Fibroblast of skin of left quadriceps (primary cell): ENCODE measurements at regions not wholly inside any gene's neighbourhood (a gene's known extent, or its start where the extent isn't known, plus 50 kb on each side); places are given as distances from the start of the nearest gene placed in this dataset.
A peak's percentile ranks its signal among the peaks of the same experiment; 100 is the strongest.

Experiments
- DNase-seq, 2 experiments: peaks; one replicate each; pipeline ENCODE4 v3.0.0-alpha.2; 2013; ENCODE audit warnings: low read depth in 2 of 2

DNA sequence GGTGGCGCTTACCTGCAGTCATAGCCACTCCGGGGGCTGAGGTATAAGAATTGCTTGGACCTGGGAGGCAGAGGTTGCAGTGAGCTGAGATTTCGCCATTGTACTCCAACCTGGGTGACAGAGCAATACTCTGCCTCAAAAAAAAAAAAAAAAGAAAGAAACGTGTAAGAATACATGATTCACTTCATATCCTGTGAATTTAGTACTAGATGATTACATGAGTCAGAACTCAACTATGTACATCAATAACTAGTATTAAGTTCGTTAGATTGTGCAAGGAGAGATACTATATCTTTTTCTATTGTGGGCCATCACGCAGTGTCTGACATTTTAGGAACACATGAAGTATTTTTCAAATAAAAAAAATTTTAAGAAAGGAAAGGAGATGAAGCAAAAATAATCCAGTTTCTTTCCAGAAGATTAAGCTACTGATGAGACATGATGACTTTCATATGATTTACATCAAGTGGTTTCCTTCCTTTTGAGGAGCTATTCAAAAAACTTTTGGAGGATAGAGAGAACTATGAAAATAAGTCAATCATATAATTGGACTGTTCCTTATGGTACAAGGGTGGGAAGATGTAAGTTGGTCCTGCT lies 64.7 kb upstream of the EXOC1L start:
- DNase-seq, result peak; percentile 44 to 57

DNA sequence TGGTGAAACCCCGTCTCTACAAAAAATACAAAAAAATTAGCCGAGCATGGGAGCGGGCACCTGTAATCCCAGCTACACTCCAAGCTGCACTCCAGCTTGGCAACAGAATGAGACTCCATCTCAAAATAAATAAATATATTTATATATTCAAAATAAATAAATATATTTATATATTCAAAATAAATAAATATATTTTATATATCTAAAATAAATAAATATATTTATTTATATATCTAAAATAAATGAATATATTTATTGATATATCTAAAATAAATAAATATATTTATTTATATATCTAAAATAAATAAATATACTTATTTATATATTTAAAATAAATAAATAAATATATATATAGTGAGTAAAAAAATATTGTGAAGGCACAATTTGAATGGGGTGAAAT lies 63.4 kb upstream of the EXOC1L start:
- DNase-seq, result no peak

DNA sequence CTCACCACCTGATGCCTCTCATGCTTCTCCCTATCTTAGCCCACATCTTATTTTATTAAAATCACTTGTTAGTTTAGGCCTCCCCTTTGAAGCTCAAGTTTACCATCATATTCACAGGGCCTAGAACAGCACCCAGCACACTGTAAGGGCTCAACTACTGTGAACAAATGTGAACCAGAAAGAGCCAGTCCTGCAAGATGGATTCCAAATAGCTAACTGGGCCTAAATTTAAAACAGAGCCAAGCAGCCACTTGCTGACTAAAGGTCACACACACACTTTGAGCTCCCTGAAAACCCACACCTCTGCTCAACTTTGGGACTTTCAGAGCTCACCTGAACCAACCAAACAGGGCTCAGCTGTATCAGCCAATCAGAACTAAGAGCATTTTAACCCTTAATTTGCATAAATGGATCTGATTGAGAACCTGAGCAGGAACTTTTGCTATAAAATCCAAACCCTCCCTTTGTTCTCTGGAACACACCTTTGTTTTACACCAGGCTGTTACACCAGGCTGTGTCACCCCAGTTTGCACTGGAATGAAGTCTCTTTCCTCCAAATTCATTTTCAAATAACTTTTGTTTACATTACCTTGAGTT lies 62.1 kb upstream of the EXOC1L start:
- no peak for DNase-seq

DNA sequence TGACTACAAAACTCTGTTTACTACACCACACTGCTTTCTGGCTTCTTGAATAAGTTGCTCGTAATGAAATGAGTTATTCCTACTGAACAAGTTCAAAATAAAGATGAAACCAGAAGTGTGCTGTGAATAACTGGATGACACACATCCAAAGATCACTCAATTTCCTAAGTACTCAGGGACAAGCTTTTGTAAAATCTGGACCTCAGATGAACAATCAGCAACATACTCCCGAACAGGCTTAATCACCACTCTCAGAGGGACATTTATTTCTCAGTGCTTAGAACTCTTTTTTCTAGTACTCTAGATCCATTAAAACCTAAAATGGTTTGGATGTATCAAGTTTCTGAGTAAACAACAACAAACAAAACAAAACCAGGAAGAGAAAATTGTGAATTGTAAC lies 61.5 kb upstream of the EXOC1L start:
- DNase-seq, result no peak

DNA sequence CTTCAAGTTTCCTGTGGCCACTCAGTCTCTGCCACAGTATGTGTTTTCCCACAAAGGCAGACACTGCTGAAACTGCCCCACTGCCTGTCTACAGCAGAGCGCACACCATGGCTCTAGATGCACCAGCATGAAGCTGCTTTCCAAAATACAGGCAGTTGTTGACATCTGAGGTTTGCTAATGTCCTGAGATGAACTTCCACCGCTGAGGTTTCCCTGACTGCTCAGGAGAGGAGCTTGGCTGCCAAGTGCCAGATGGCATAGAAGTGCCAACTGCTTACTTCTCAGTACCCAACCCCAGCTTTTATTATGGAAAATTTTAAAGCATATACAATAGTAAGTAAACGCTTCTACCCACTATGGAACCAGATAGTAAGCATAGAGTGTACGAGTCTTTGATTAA lies 61.0 kb upstream of the EXOC1L start:
- DNase-seq, result no peak

DNA sequence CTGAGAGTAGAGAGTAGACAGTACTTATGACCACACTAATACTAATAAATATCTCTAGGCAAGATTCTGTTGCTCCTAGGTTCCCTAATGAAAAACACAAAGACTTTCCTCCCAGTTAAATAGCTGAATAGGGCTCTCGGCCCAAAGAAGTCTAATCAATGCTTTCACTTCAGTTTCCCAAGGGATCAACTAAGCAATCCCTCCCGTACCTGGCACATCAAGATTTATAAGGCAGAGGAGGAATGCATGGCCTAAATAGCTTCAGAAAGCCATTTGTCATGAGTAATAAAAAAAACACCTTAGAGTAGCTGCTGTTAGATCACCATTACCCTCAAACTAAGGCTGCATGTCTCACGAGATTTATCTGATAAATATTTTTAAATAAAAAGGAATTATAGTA lies 56.8 kb upstream of the EXOC1L start:
- DNase-seq, result no peak

DNA sequence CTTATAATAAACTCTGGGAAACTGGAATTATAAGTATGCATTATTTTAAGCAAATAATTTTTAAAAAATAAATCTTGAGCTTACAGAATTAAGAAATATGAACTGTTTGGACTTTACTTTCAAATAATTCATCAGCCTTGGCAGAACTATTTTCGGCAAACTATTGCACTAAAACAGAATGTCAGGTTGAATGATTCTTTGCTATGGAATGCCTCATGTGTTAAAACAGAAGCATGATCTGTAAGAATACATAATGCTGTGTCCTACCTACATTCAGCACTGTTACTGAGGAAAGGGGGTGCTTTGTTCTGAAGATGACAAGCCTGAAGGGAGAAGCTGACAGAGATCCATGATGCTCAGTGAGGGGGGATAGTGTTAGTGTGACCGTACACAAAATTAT lies 55.6 kb upstream of the EXOC1L start:
- DNase-seq, result no peak

DNA sequence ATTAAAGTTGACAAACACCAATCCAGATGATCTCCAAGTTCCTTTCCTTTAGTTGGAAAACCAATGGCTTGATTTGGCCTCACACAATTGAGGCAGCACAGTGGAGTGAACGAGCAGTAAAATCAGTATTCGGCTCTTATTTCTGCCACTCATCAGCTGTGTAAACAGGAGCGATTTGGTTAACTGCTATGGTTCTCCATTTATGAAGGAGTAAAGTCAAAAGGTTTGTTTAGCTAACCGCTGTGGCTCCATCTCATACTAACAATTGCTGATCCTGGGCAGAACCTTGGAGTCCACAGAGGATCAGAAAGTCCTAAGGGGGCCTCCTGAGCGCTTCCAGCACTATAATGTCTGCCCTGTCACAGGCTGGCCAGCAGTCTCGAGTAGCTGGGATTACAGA lies 54.5 kb upstream of the EXOC1L start:
- DNase-seq, result no peak

DNA sequence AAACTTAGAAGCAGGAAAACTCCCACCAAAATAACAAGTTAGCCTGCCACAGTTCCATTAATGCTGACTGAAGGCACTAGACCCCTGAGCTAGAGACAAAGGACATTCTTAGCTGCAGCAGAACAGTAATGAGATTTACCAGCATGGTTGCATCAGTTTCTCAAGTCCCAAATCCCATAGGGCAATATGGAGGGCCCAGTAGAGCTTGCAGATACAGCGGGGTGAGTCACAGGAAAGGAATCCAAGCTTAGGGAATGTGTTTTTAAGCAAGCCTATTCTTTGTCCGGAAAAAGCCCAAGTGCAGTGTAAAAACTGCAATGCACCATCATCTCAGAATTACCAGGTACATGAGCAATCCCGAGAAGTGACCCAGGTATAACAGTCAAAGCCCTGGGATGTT lies 51.3 kb upstream of the EXOC1L start:
- peak; percentile 80 to 81 for DNase-seq
